Upper lobe of left lung (tissue), 4 donors: ENCODE measurements at regions not wholly inside any gene's neighbourhood (a gene's known extent, or its start where the extent isn't known, plus 50 kb on each side); places are given as distances from the start of the nearest gene placed in this dataset.

Experiments
- EP300 ChIP-seq, 4 donors: sonication (generic); formaldehyde crosslinking; IDR thresholded peaks; one replicate each; pipeline ENCODE4 v1.5.1; 2017; ENCODE audit warnings: antibody characterized with exemption in 4 of 4, control low read depth in 2 of 4
- POLR2A ChIP-seq, 4 donors: fragments of 450-650 bp; IDR thresholded peaks; one replicate each; pipeline ENCODE4 v1.5.1; 2016 to 2017; ENCODE audit warnings: antibody characterized with exemption in 4 of 4, mild to moderate bottlenecking in 2 of 4
- TF ChIP-seq, protein P1 (sequence below), 6 experiments: fragments of 450-650 bp in 4 of 6; fragments of 200-600 bp in 2 of 6; sonication (generic) in 2 of 6; IDR thresholded peaks; one replicate each; pipeline ENCODE4 v1.5.1; 2016 to 2019; ENCODE audit warnings: antibody characterized with exemption in 6 of 6

DNA sequence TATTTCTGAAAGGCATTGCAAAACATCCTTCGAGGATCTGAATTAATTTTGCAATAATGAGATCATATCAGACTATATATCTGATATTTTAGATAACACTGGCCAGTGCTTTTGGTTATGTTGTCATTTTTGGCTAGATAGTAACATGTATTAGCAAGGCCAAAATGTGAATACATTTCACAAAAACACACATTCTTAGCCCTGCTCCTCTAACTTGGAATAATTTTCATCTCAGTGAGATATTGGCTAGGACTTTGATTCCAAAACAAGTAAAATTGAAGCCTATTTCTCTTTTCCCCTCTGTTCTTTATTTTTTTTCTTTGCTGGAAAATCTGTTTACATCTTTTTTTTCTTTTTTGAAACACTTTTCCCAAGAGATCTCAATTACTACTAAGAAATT lies 466.8 kb upstream of the CDH4 start:
- TF ChIP-seq, protein P1, sequence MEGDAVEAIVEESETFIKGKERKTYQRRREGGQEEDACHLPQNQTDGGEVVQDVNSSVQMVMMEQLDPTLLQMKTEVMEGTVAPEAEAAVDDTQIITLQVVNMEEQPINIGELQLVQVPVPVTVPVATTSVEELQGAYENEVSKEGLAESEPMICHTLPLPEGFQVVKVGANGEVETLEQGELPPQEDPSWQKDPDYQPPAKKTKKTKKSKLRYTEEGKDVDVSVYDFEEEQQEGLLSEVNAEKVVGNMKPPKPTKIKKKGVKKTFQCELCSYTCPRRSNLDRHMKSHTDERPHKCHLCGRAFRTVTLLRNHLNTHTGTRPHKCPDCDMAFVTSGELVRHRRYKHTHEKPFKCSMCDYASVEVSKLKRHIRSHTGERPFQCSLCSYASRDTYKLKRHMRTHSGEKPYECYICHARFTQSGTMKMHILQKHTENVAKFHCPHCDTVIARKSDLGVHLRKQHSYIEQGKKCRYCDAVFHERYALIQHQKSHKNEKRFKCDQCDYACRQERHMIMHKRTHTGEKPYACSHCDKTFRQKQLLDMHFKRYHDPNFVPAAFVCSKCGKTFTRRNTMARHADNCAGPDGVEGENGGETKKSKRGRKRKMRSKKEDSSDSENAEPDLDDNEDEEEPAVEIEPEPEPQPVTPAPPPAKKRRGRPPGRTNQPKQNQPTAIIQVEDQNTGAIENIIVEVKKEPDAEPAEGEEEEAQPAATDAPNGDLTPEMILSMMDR (IDR thresholded peaks at IDR 0.05) = no peak
- TF ChIP-seq POLR2A (IDR thresholded peaks at IDR 0.05) (no peak), EP300 (IDR thresholded peaks at IDR 0.05) (no peak)
